ENCODE measurements at regions not wholly inside any gene's neighbourhood (a gene's known extent, or its start where the extent isn't known, plus 50 kb on each side); places are given as distances from the start of the nearest gene placed in this dataset.
"Not testable (repeated sequence)": the region's sequence is repeated elsewhere in the genome, so short reads cannot be mapped to it uniquely, and the experiment has no call there.

DNA sequence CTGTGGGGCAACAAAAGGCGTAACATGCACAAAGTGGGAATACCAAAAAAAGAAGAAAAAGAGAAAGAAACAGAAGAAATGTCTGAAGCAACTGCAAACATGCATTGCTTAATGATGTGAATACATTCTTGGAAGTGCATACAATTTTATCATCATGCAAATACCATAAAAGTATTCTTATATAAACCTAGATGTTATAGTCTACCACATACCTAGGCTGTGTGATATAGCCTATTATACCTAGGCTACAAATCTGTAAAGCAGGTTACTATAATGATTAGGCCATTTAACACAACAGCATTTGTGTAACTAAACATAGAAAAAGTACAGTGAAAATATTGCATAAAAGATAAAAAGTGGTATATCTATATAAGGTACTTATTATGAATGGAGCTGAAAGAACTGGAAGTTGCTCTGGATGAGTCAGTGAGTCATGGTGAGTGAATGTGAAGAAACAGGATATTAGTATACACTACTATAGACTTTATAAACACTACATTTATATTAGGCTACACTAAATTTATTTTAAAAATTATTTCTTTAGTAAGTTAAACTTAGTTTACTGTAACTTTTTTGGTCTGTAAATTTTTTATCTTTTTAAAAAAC, 319.4 kb upstream of the KCNH7 start:
- Histone ChIP-seq H3K27ac (ENCODE audit: low read depth, low read length, severe bottlenecking) (no peak overlapping the region), H3K4me3 (ENCODE audit: extremely low read depth, insufficient read depth, low read length, poor library complexity, severe bottlenecking) (no peak overlapping the region), H3K9me3 (ENCODE audit: control insufficient read depth, low read length) (no peaks in the 10 kb centered on the region), H3K36me3 (ENCODE audit: control insufficient read depth, insufficient read depth, low read length) (no peaks in the 10 kb centered on the region), H3K4me1 (ENCODE audit: control insufficient read depth, insufficient read depth, low read length, poor library complexity, severe bottlenecking) (no peaks in the 10 kb centered on the region)
- WGBS, 2 experiments (ENCODE audit: insufficient coverage in 2 of 2) = 44 to 100% methylated on average over 1 of the region's 1 CpG

DNA sequence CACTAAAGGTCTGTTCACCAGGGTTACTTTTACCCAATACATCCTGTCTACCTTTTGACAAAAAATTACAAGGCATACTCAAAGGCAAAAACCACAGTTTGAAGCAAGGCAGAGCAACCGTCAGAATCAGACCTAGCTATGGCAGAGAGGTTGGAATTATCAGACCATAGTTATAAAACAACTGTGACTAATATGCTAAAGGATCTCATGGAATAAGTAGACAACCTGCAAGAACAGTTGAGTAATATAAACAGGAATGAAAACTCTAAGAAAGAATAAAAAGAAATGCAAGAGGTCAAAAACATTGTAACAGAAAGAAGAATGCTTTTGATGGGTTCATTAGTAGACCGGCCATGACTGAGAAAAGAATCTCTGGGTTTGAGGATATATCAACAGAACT, 318.8 kb upstream of the KCNH7 start:
- 89 to 100% methylated on average over 1 of the region's 2 CpGs for WGBS, 2 experiments (ENCODE audit: insufficient coverage in 2 of 2)
- Histone ChIP-seq H3K36me3 (ENCODE audit: control insufficient read depth, insufficient read depth, low read length) (no peaks in the 10 kb centered on the region), H3K27ac (ENCODE audit: low read depth, low read length, severe bottlenecking) (no peak overlapping the region), H3K4me1 (ENCODE audit: control insufficient read depth, insufficient read depth, low read length, poor library complexity, severe bottlenecking) (no peaks in the 10 kb centered on the region), H3K4me3 (ENCODE audit: extremely low read depth, insufficient read depth, low read length, poor library complexity, severe bottlenecking) (no peak overlapping the region), H3K9me3 (ENCODE audit: control insufficient read depth, low read length) (no peaks in the 10 kb centered on the region)

DNA sequence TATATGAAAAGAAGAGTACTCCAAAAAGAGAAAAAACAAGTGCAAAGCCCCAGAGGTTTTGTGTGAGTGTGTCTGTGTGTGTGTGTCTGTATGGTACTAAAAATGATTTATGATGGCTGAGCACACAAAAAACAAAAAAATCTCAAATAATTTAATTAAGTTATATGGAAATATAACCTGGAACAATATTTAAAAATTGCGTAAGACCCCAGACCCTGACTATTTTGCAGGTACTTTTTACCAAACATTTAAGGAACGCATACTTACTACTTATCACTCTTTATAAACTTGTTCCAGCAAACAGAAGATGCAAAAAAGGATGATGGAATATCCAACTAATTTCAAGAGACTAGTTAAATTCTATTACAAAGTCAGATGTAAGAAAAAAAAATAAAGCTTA, 317.4 kb upstream of the KCNH7 start:
- no CpG with 5 or more reads among the region's 2 CpGs for WGBS, 2 experiments (ENCODE audit: insufficient coverage in 2 of 2)
- Histone ChIP-seq H3K9me3 (ENCODE audit: control insufficient read depth, low read length) (no peaks in the 10 kb centered on the region), H3K4me3 (ENCODE audit: extremely low read depth, insufficient read depth, low read length, poor library complexity, severe bottlenecking) (no peak overlapping the region), H3K4me1 (ENCODE audit: control insufficient read depth, insufficient read depth, low read length, poor library complexity, severe bottlenecking) (no peaks in the 10 kb centered on the region), H3K36me3 (ENCODE audit: control insufficient read depth, insufficient read depth, low read length) (no peaks in the 10 kb centered on the region), H3K27ac (ENCODE audit: low read depth, low read length, severe bottlenecking) (no peak overlapping the region)

DNA sequence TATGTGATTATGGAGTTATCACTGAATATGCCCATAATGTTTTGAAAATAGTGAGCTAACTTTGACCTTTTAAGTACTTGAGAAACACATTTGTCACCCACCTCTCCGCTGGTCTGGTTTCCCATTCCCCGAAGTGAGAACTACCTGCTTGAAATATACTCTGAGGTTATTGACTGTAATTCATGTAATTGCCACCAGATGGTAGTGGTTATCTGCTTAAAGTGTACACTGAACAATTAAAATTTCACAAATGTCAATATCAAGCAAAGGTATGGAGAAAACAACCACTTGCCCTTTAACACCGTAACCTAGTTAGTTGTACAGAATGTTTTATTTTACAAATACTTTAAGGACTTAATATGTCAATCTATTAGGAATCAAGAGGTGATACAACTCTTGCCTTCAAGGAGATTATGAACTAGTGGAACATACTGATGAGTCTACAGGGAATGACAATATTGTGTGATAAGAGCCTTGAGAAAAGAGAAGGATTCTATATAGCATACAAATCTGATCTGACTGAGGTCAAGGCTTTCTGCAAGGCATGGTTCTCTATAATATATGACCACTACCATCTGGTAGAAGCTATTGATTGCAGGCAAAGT, 316.8 kb upstream of the KCNH7 start:
- Histone ChIP-seq H3K36me3 (ENCODE audit: control insufficient read depth, insufficient read depth, low read length) (no peaks in the 10 kb centered on the region), H3K4me3 (ENCODE audit: extremely low read depth, insufficient read depth, low read length, poor library complexity, severe bottlenecking) (no peak overlapping the region), H3K4me1 (ENCODE audit: control insufficient read depth, insufficient read depth, low read length, poor library complexity, severe bottlenecking) (no peaks in the 10 kb centered on the region), H3K9me3 (ENCODE audit: control insufficient read depth, low read length) (no peaks in the 10 kb centered on the region), H3K27ac (ENCODE audit: low read depth, low read length, severe bottlenecking) (no peak overlapping the region)
- WGBS, 2 experiments (ENCODE audit: insufficient coverage in 2 of 2) = no CpG with 5 or more reads among the region's 3 CpGs

DNA sequence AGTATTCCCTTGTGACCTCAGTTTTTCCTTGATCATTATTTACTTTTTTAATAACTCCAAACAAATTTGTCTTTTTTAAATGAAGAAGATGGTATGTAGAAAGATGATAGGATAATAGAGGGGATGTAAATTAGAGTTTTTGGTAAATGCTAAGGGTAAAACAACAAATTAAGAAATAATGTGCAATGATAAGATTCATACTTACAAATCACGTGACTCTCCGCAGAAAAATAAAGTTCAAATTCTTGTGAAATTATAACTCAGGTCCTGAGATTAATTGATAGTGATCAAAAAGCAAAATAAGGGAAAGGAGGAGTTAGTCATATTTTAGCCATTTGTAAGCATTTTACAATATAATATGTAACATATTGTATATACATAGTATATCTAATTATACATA, 304.1 kb upstream of the KCNH7 start:
- Histone ChIP-seq H3K4me3 (ENCODE audit: extremely low read depth, insufficient read depth, low read length, poor library complexity, severe bottlenecking) (no peak overlapping the region), H3K27ac (ENCODE audit: low read depth, low read length, severe bottlenecking) (no peak overlapping the region), H3K9me3 (ENCODE audit: control insufficient read depth, low read length) (peaks cover 6% of the 10 kb centered on the region), H3K4me1 (ENCODE audit: control insufficient read depth, insufficient read depth, low read length, poor library complexity, severe bottlenecking) (no peaks in the 10 kb centered on the region), H3K36me3 (ENCODE audit: control insufficient read depth, insufficient read depth, low read length) (no peaks in the 10 kb centered on the region)
- no CpG with 5 or more reads among the region's 2 CpGs for WGBS, 2 experiments (ENCODE audit: insufficient coverage in 2 of 2)

DNA sequence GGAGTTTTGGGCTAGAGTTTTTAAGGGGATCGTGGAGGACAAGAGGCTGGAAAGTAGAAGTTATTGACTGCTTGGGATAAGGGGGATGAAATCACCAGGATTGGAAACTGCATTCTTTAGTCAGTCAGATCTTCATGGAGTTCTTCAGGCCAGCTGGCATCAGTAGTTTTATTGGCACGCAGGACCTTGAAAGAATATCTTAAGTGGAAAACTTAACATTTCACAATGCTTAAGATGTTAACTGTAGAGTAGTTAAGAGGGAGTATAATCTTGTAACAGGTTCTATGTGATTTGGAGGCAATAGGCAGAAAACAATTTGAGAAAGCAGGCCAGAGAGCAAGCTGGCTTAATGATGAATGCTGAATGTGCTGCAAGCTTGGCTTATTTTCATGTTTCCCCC, 300.4 kb upstream of the KCNH7 start:
- H3K36me3 ChIP-seq (ENCODE audit: control insufficient read depth, insufficient read depth, low read length) = no peaks in the 10 kb centered on the region
- H3K27ac ChIP-seq (ENCODE audit: low read depth, low read length, severe bottlenecking) = no peak overlapping the region
- H3K9me3 ChIP-seq (ENCODE audit: control insufficient read depth, low read length) = no peaks in the 10 kb centered on the region
- H3K4me3 ChIP-seq (ENCODE audit: extremely low read depth, insufficient read depth, low read length, poor library complexity, severe bottlenecking) = no peak overlapping the region
- 67 to 83% methylated on average over 1 to 2 of the region's 2 CpGs for whole genome bisulfite sequencing, 2 experiments (ENCODE audit: insufficient coverage in 2 of 2)
- peaks cover 3% of the 10 kb centered on the region for H3K4me1 ChIP-seq (ENCODE audit: control insufficient read depth, insufficient read depth, low read length, poor library complexity, severe bottlenecking)

DNA sequence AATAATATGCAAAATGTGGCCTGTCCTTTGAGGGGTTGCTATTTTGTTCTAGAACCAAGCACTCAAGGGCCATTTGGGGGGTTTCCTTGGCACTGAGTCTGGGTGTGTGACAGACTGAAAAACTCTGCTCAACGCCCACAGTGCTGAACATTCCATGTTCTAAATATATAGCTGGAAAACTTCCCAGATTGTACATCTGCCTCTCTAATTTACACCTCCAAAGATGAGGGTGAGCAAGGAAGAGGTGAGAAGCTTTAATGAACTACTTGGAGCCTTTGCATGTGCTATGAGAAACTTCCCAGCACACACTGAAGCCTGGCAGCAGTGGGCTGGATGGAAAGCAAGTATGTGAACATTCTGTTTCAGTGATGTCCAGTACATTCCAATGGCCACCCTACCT, 296.7 kb upstream of the KCNH7 start:
- WGBS, 2 experiments (ENCODE audit: insufficient coverage in 2 of 2) = no CpG with 5 or more reads among the region's 1 CpG

DNA sequence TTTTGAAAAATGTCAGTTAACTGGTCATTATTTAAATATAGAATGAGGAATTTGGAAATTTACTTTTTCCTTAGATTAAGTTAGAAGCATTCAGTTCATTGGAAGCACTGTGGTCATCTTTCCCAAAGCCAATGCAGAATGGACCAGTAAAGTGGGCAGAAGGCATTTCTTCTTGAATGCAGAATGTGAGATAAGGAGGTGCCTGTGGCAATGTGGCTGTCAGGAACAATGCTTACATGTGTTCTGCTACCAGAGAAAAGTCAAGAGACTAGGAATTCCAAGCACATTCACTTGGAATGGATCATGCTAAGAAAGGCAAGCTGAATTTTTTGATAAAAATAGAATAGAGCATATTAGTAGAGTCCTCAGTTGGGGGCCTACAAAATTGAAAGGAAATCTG, 295.0 kb upstream of the KCNH7 start:
- Histone ChIP-seq H3K9me3 (ENCODE audit: control insufficient read depth, low read length) (no peaks in the 10 kb centered on the region), H3K36me3 (ENCODE audit: control insufficient read depth, insufficient read depth, low read length) (no peaks in the 10 kb centered on the region), H3K4me1 (ENCODE audit: control insufficient read depth, insufficient read depth, low read length, poor library complexity, severe bottlenecking) (peaks cover 5% of the 10 kb centered on the region), H3K27ac (ENCODE audit: low read depth, low read length, severe bottlenecking) (peak overlapping the region; percentile 25), H3K4me3 (ENCODE audit: extremely low read depth, insufficient read depth, low read length, poor library complexity, severe bottlenecking) (no peak overlapping the region)

More for the DNA sequence above, 296.7 kb upstream of the KCNH7 start:
- H3K36me3 ChIP-seq (ENCODE audit: control insufficient read depth, insufficient read depth, low read length) = no peaks in the 10 kb centered on the region
- no peak overlapping the region for H3K27ac ChIP-seq (ENCODE audit: low read depth, low read length, severe bottlenecking)
- H3K4me3 ChIP-seq (ENCODE audit: extremely low read depth, insufficient read depth, low read length, poor library complexity, severe bottlenecking) = no peak overlapping the region
- H3K9me3 ChIP-seq (ENCODE audit: control insufficient read depth, low read length) = no peaks in the 10 kb centered on the region
- H3K4me1 ChIP-seq (ENCODE audit: control insufficient read depth, insufficient read depth, low read length, poor library complexity, severe bottlenecking) = peaks cover 5% of the 10 kb centered on the region

DNA sequence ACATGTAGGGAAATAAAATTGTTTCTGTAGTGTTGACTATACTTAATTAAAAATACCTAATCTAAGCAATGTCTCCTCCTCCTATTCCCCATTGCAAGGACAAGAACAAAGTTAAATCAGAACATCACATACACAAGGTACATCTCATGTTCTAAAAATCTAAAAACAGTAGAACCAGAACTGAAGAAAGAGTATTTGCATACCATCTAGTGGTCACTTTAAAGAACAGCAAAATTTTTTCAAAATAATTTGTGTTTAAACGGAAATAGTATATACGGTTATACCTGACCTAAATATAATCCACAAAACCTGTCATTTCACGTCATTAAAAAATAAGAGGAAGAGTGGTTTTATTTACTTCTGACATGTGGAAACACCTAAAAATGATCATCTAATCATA, 294.3 kb upstream of the KCNH7 start:
- no CpG with 5 or more reads among the region's 3 CpGs for WGBS, 2 experiments (ENCODE audit: insufficient coverage in 2 of 2)
- H3K9me3 ChIP-seq (ENCODE audit: control insufficient read depth, low read length) = no peaks in the 10 kb centered on the region

DNA sequence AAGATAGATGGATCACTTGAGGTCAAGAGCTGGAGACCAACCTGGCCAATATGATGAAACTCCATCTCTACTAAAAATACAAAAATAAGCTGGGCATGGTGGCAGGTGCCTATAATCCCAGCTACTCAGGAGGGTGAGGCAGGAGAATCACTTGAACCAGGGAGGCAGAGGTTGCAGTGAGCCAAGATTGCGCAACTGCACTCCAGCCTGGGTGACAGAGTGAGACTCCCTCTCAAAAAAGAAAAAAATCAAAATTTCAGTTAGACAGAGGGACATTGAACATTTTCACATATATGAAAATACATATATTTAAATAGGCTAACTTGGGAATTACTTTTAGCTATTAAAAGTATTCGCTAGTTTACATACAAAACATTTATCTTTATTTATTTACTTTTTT, 293.6 kb upstream of the KCNH7 start:
- not testable (repeated sequence) for H3K27ac ChIP-seq (ENCODE audit: low read depth, low read length, severe bottlenecking); H3K4me1 ChIP-seq (ENCODE audit: control insufficient read depth, insufficient read depth, low read length, poor library complexity, severe bottlenecking); H3K36me3 ChIP-seq (ENCODE audit: control insufficient read depth, insufficient read depth, low read length); H3K4me3 ChIP-seq (ENCODE audit: extremely low read depth, insufficient read depth, low read length, poor library complexity, severe bottlenecking); H3K9me3 ChIP-seq (ENCODE audit: control insufficient read depth, low read length)
- no CpG with 5 or more reads among the region's 2 CpGs for WGBS, 2 experiments (ENCODE audit: insufficient coverage in 2 of 2)

More for the DNA sequence above, 294.3 kb upstream of the KCNH7 start:
- peaks cover 5% of the 10 kb centered on the region for H3K4me1 ChIP-seq (ENCODE audit: control insufficient read depth, insufficient read depth, low read length, poor library complexity, severe bottlenecking)
- H3K27ac ChIP-seq (ENCODE audit: low read depth, low read length, severe bottlenecking) = no peak overlapping the region
- H3K36me3 ChIP-seq (ENCODE audit: control insufficient read depth, insufficient read depth, low read length) = no peaks in the 10 kb centered on the region
- no peak overlapping the region for H3K4me3 ChIP-seq (ENCODE audit: extremely low read depth, insufficient read depth, low read length, poor library complexity, severe bottlenecking)

DNA sequence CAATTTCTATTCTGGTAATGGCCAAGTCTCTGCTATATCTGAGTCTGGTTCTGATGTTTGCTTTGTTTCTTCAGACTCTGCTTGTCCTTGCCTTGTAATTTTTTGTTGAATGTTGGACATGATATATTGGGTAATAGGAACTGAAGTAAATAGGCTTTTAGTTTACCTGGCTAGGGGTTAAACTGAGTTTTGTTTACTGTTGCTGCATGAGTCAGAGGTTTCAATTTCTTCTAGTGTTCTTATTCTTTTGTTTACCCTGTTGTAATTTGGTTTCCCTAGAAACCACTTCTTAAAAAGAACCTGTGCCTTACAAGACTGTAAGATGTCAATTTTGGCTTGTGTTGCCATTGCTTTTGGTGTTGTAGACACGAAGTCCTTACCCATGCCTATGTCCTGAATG, 285.0 kb upstream of the KCNH7 start:
- Histone ChIP-seq H3K4me3 (ENCODE audit: extremely low read depth, insufficient read depth, low read length, poor library complexity, severe bottlenecking) (no peak overlapping the region), H3K9me3 (ENCODE audit: control insufficient read depth, low read length) (no peaks in the 10 kb centered on the region), H3K27ac (ENCODE audit: low read depth, low read length, severe bottlenecking) (no peak overlapping the region), H3K36me3 (ENCODE audit: control insufficient read depth, insufficient read depth, low read length) (no peaks in the 10 kb centered on the region), H3K4me1 (ENCODE audit: control insufficient read depth, insufficient read depth, low read length, poor library complexity, severe bottlenecking) (no peaks in the 10 kb centered on the region)
- no CpG with 5 or more reads among the region's 1 CpG for WGBS, 2 experiments (ENCODE audit: insufficient coverage in 2 of 2)

Measured in mesodermal cell (in vitro differentiated cells).